Retinal pigment epithelial cell (primary cell): ENCODE measurements at regions not wholly inside any gene's neighbourhood (a gene's known extent, or its start where the extent isn't known, plus 50 kb on each side); places are given as distances from the start of the nearest gene placed in this dataset.
"Not testable (repeated sequence)": the region's sequence is repeated elsewhere in the genome, so short reads cannot be mapped to it uniquely, and the experiment has no call there.

Source experiments
- DNase-seq: peaks from one replicate; pipeline ENCODE4 v3.0.0-alpha.2; 2010; ENCODE audit warnings: low read depth
- H3K4me3 ChIP-seq: 2 replicates; pipeline ENCODE4 v1.5.1; 2011; ENCODE audit warnings: mild to moderate bottlenecking, low read length, control low read depth, moderate library complexity
- TF ChIP-seq, protein P1 (sequence below): conservative IDR thresholded peaks from 2 replicates; pipeline ENCODE4 v1.5.1; 2011; ENCODE audit warnings: low read depth, low read length, control low read depth, inconsistent platforms

DNA sequence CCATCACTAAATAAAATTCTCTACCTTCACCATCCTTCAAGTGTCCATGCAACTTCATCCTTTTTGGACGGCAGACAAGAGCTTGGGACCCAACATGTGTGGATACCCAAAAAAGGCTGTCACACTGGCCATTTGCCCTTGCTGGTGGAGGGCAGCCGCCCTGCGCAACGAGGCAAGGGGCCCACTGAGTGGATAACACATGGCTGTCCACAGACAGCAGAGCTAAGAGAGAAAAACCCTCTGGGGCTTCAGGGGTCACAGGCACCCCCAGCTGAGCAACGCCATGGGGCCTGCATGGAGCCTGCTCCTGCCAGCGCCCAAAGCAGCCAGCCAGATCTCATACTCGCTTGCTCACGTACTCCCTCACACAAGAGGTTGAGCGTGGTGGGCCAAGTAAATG lies 205.9 kb upstream of the NREP start:
- no peak for DNase-seq
- TF ChIP-seq, protein P1, sequence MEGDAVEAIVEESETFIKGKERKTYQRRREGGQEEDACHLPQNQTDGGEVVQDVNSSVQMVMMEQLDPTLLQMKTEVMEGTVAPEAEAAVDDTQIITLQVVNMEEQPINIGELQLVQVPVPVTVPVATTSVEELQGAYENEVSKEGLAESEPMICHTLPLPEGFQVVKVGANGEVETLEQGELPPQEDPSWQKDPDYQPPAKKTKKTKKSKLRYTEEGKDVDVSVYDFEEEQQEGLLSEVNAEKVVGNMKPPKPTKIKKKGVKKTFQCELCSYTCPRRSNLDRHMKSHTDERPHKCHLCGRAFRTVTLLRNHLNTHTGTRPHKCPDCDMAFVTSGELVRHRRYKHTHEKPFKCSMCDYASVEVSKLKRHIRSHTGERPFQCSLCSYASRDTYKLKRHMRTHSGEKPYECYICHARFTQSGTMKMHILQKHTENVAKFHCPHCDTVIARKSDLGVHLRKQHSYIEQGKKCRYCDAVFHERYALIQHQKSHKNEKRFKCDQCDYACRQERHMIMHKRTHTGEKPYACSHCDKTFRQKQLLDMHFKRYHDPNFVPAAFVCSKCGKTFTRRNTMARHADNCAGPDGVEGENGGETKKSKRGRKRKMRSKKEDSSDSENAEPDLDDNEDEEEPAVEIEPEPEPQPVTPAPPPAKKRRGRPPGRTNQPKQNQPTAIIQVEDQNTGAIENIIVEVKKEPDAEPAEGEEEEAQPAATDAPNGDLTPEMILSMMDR: no peak
- H3K4me3 ChIP-seq: no peak overlapping the region

DNA sequence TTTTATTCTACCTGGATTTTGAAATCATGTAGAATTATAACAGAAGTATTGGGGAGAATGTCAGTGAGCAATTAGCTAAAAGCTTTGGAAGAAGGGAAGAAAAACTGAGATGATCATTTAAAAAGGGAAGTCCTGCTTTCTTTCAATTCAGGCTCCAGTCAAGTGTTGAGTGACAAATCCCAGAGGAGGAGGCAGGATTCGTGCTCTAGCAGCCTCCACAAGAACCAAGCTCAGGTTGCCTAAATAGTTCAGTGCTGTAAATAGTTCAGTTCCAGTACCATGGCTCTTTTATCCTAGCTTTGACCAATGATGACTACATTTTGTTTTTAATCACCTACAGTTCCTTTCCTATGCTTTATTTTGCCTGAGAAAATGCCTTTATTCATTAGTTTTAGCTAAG lies 204.9 kb upstream of the NREP start:
- no peak for DNase-seq
- TF ChIP-seq, protein P1: no peak

DNA sequence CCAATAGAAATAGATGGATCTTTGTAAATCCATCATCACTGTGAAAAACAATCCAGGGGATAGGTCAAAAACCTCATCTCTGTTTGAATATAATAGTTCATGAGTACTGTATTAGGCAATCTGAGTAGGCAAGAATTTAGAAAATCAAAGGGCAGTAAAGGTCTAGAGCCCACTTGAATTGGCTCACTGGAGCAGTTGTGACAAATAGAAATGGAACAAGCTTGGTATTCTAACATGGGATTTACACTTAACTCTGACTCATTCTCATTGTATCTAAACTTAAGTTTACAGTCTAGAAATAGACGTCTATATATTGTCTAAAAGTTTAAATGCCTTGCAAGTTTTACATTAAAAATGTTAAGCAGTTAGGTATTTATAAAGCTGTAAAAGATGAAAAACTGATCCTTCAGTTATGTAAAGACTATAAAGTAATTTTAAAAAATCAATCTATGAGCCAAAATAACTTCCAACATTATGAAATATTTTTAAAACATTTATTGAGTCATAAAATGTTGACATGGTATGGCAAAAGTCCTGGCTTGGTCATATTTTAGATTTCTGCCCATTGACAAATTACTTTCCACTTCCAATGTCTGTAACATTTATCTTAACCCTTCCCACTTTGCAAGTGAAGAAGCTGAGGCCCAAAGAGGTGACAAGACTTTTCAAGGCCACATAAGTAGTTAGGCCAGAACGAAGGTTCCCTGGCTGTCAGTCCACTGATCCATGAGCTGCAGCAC lies 203.7 kb upstream of the NREP start:
- no peak overlapping the region for H3K4me3 ChIP-seq
- DNase-seq: no peak
- TF ChIP-seq, protein P1: no peak

More for the DNA sequence above, 204.9 kb upstream of the NREP start:
- no peak overlapping the region for H3K4me3 ChIP-seq

DNA sequence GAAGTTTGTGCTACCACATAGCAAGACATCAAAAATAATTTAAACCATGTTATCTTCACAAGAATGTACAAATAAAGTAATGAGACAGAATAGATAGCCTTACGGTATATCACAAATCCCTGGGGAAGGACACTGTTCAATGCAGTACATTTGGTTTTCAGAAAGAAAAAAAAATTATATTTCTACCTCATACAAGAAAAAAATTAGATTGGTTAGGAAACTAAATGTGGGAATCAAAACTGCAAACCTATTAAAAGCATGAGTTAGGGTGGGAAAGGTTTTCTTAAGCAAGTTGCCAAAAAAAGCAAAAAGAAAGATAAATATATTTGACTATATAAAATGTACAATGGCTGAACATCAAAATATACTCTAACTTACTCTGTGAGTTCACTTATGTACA lies 201.9 kb upstream of the NREP start:
- TF ChIP-seq, protein P1: no peak
- no peak overlapping the region for H3K4me3 ChIP-seq
- DNase-seq: no peak

DNA sequence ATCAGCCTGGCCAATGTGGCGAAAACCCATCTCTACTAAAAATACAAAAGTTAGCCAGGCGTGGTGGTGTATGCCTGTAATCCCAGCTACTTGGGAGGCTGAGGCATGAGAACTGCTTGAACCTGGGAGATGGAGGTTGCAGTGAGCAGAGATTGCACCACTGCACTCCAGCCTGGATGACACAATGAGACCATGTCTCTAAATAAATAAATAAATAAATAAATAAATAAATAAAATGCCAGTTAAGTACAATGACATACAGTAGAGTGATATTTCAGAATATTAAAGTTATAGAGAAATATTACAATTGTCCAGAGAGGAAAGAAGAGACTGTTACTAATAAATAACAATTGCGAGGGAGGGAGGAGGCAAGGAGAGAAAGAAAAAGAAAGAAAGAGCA lies 199.8 kb upstream of the NREP start:
- not testable (repeated sequence) for DNase-seq, H3K4me3 ChIP-seq

DNA sequence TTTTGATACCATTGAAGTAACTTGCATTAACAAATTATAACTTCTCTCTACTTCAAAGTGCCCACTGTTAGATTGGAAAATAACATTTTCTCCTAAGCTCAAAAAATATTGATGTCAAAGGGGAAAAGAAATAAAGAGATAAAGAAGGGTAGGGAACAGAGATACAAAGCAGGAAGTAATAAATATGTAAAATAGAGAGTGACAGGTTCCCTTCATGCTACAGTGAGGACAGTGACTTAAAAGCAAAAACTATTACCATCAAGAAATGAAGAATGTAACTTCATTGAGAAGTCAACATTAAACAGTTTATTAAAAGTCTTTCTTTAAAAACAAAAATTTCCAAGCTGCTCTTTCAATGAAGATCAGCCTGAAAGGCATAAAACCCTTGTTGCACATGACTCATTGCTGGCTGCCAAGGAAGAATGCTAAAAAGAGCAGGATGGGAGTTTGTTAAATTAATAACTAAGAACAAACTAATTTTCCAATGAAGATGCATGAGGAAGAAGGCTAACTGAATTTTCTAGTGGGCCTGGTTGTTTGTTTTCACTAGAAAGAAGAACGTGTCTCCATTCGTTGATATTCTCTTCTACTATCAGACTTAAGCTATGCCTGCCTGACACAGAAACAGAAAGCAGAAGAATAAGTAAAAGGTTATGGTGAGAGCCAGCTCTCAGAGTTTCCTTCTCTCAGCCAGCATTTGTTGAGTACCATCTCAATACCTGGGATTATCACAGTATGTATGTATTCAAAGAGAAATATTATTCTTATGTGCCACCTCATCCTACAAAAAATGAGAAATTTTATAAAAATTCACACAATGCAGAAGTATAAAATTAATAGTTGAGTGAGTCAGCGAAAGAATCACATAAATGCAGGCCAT lies 197.8 kb upstream of the NREP start:
- TF ChIP-seq, protein P1: no peak
- no peak for DNase-seq
- no peak overlapping the region for H3K4me3 ChIP-seq

DNA sequence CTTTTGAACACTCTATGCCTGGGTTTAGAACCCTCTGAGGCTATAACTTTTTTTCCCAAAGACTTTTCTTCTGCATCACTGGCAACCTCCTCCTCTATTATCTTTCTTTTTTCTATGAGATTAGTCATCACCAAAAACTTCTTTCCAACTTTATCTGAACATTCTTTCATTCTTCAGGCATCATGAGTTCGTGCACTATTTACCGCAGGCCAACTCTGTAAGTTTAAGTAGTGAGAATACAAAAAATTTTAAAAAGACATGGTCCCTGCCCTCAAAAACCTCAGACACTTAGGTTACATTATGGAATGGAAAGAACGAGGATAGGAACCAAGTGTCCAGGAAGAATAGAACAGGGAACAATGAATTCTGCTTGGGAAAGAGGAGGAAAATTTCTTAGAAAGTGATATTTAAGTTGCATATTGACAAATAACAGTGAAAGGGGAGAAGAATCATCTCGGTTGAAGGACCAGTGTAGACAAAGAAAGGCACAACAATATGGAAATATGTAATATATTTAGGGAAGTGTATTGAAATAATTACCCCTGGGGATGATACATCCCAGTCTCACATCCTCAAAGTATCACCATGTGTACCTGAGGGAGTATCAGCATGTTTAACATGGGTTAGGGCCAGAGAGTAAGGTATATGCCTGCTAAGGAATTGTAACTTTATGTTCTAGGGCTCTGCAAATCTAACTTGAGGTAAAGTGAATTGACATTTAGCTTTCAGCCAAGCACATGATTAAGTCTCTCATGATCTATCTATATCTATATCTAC lies 196.5 kb upstream of the NREP start:
- no peak overlapping the region for H3K4me3 ChIP-seq
- TF ChIP-seq, protein P1: no peak
- no peak for DNase-seq
